OCI-LY3 (cell line): ENCODE measurements at regions not wholly inside any gene's neighbourhood (a gene's known extent, or its start where the extent isn't known, plus 50 kb on each side); places are given as distances from the start of the nearest gene placed in this dataset.

Experiments used
- H2AFZ ChIP-seq: fragments of 200-600, 300-600 bp; shearing (Covaris generic); 2 replicates; pipeline ENCODE4 v1.6.0; 2014; ENCODE audit warnings: antibody characterized with exemption, low read depth, low read length
- H3K27ac ChIP-seq: fragments of 200-600, 300-600 bp; sonication (generic); 2 replicates; pipeline ENCODE4 v1.5.1; 2014; ENCODE audit warnings: mild to moderate bottlenecking, low read length, moderate library complexity, mixed read lengths
- H3K27me3 ChIP-seq: fragments of 200-600, 300-600 bp; sonication (generic); 2 replicates; pipeline ENCODE4 v1.6.1; 2014; ENCODE audit warnings: low read depth, low read length, mixed read lengths
- H3K36me3 ChIP-seq: fragments of 200-600, 300-600 bp; sonication (generic); replicated peaks from 2 replicates; pipeline ENCODE3; 2014; ENCODE audit warnings: low read depth, low read length, mixed read lengths
- H3K4me1 ChIP-seq: fragments of 300-600, 200-600 bp; sonication (generic); 2 replicates; pipeline ENCODE4 v1.6.1; 2014; ENCODE audit warnings: low read length, mixed read lengths
- H3K4me2 ChIP-seq: fragments of 200-600, 300-600 bp; sonication (generic); 2 replicates; pipeline ENCODE4 v1.6.1; 2014; ENCODE audit warnings: low read length, mixed read lengths
- H3K4me3 ChIP-seq: fragments of 300-600, 200-600 bp; sonication (generic); 2 replicates; pipeline ENCODE4 v1.5.1; 2014; ENCODE audit warnings: antibody characterized with exemption, mild to moderate bottlenecking, low read length, moderate library complexity
- H3K79me2 ChIP-seq: fragments of 300-600, 200-600 bp; shearing (Covaris generic); 2 replicates; pipeline ENCODE4 v1.6.1; 2014; ENCODE audit warnings: mild to moderate bottlenecking, low read length, mixed read lengths
- H3K9ac ChIP-seq: fragments of 300-600, 200-600 bp; shearing (Covaris generic); 2 replicates; pipeline ENCODE4 v1.6.0; 2014; ENCODE audit warnings: mild to moderate bottlenecking, low read length, moderate library complexity
- H3K9me3 ChIP-seq: fragments of 200-600, 300-600 bp; shearing (Covaris generic); 2 replicates; pipeline ENCODE4 v1.6.1; 2014; ENCODE audit warnings: low read length, mixed read lengths; ENCODE audit not compliant: insufficient read depth
- H4K20me1 ChIP-seq: fragments of 200-600, 300-600 bp; sonication (generic); 2 replicates; pipeline ENCODE4 v1.6.1; 2016; ENCODE audit warnings: low read length, mixed read lengths; ENCODE audit not compliant: insufficient read depth
- EZH2phosphoT487 ChIP-seq: fragments of 200-600 bp; shearing (Covaris generic); IDR thresholded peaks from 2 replicates; pipeline ENCODE4 v1.6.1; 2018; ENCODE audit warnings: antibody characterized with exemption, mixed run types, low read depth
- TF ChIP-seq, protein P1 (sequence below): fragments of 200-600, 300-600 bp; sonication (generic); IDR thresholded peaks from 2 replicates; pipeline ENCODE4 v1.5.1; 2014; ENCODE audit warnings: antibody characterized with exemption, low read length, low read depth

DNA sequence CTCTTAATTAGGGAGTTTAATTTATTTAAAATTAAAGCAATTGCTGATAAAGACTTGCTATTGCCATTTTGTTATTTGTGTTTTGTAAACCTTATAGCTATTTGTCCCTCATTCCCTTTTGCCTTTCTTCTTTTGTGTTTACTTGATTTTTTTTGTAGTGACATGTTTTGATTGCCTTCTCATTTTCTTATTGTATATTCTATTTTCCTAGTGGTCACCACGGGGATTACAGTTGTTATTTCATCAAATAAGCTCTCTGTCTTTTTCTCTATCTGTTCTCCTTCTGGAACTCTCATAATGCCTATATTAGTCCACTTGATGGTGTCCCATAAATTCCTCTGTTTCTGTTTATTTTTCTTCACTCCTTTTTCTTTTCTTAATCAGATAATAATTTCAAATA, 64.4 kb upstream of the FRY start:
- TF ChIP-seq, protein P1, sequence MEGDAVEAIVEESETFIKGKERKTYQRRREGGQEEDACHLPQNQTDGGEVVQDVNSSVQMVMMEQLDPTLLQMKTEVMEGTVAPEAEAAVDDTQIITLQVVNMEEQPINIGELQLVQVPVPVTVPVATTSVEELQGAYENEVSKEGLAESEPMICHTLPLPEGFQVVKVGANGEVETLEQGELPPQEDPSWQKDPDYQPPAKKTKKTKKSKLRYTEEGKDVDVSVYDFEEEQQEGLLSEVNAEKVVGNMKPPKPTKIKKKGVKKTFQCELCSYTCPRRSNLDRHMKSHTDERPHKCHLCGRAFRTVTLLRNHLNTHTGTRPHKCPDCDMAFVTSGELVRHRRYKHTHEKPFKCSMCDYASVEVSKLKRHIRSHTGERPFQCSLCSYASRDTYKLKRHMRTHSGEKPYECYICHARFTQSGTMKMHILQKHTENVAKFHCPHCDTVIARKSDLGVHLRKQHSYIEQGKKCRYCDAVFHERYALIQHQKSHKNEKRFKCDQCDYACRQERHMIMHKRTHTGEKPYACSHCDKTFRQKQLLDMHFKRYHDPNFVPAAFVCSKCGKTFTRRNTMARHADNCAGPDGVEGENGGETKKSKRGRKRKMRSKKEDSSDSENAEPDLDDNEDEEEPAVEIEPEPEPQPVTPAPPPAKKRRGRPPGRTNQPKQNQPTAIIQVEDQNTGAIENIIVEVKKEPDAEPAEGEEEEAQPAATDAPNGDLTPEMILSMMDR, result peak; percentile 18; the same call in 1 of the 2 replicates
- TF ChIP-seq EZH2phosphoT487, result no peak
- no peak overlapping the region for H3K27ac ChIP-seq
- no peaks in the 10 kb centered on the region for H3K36me3 ChIP-seq
- no peak overlapping the region for H3K4me2 ChIP-seq
- no peak overlapping the region for H3K9ac ChIP-seq
- no peaks in the 10 kb centered on the region for H3K9me3 ChIP-seq
- no peak overlapping the region for H2AFZ ChIP-seq
- H3K27me3 ChIP-seq, result no peaks in the 10 kb centered on the region
- H3K4me3 ChIP-seq, result no peak overlapping the region
- peaks cover 52% of the 10 kb centered on the region for H3K4me1 ChIP-seq
- H3K79me2 ChIP-seq, result no peaks in the 10 kb centered on the region
- no peaks in the 10 kb centered on the region for H4K20me1 ChIP-seq

DNA sequence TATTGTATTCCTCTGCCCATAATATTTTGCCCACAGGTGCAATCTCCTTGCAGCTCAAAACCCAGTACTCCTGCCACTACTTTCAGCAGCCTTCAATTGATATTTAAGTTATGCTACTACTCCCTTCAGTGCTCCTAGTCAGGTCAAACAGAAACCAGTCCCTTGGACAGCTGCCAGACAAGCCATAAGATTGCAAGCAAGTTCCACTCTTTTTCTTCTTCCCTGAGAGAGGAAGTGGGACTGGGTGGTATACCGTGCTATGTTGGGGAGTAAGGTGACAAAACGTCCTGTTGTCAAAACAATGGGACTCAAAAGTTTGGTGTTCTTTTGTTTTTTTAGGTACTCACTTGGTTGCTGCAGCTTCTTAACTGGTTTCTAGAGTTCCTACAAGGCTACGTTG, 63.1 kb upstream of the FRY start:
- no peaks in the 10 kb centered on the region for H3K27me3 ChIP-seq
- H4K20me1 ChIP-seq, result no peaks in the 10 kb centered on the region
- H3K36me3 ChIP-seq, result no peaks in the 10 kb centered on the region
- H3K4me3 ChIP-seq, result peak overlapping the region; percentile 15; the same call in 1 of the 2 replicates
- H2AFZ ChIP-seq, result peak overlapping the region; percentile 10; the same call in 1 of the 2 replicates
- H3K27ac ChIP-seq, result peak overlapping the region; percentile 18; the same call in 1 of the 2 replicates
- H3K9me3 ChIP-seq, result no peaks in the 10 kb centered on the region
- no peaks in the 10 kb centered on the region for H3K79me2 ChIP-seq
- peaks cover 60% of the 10 kb centered on the region for H3K4me1 ChIP-seq
- peak overlapping the region; percentile 49 for H3K4me2 ChIP-seq
- H3K9ac ChIP-seq, result 0 out of 2 replicates have a peak overlapping the region, but pooled peaks have one; percentile 6
- no peak for TF ChIP-seq EZH2phosphoT487
- TF ChIP-seq, protein P1, result no peak

DNA sequence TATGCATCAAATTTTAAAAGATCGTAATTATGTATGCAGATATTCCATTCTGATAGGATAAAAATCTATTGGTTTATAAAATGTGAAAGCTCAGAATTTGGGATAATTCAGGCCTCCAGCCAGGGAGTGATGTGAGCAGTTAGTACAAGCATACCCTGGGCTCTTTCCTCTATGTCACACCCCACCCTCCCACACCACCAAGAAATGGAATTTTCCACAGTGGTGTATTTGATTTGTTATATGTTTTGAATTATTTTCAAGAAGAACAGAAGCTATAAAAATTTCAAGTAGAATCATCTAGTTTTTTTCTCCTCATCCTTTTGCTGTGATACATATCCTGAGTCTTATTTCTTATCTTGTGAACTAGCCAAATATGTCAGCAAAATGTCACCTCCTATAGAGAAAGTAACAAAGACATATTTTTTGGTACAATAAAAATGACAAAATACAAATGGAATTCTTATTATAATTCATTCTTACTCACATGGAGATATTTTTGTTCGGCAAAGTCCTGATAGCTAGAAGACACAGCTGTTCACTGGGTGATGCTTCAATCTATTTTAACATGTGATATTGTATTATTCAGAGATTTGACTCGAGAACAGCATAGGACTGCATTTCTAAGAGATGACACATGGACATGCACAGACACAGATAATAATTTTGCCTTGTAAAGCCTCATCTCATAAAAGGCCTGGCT, 61.2 kb upstream of the FRY start:
- no peak overlapping the region for H2AFZ ChIP-seq
- H3K4me3 ChIP-seq, result no peak overlapping the region
- no peaks in the 10 kb centered on the region for H3K36me3 ChIP-seq
- H3K27me3 ChIP-seq, result no peaks in the 10 kb centered on the region
- H3K9me3 ChIP-seq, result no peaks in the 10 kb centered on the region
- H3K79me2 ChIP-seq, result no peaks in the 10 kb centered on the region
- H3K27ac ChIP-seq, result no peak overlapping the region
- TF ChIP-seq EZH2phosphoT487, result no peak
- TF ChIP-seq, protein P1, result no peak
- H3K4me2 ChIP-seq, result no peak overlapping the region
- H3K4me1 ChIP-seq, result peaks cover 43% of the 10 kb centered on the region
- no peaks in the 10 kb centered on the region for H4K20me1 ChIP-seq
- no peak overlapping the region for H3K9ac ChIP-seq

DNA sequence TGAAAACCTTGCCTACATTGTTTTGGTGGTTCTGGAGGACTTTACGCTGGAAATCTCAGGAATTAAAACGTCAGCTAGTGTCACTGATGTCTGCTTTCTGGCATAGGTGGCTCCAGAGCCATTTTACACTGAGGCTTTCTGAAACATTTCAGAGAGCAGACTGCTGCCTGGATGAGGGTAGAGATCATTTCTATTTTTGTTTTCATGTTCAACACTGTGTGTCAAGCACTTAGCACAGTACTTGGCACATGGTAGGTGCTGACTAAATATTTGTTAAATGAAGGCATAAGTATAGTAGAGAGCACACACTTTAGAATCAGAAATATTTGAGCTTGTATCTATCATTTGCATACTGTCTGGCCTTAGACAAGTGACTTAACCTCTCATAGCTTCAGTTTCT, 59.1 kb upstream of the FRY start:
- Histone ChIP-seq H3K4me3 (no peak overlapping the region), H4K20me1 (no peaks in the 10 kb centered on the region), H3K4me2 (no peak overlapping the region), H3K9me3 (no peaks in the 10 kb centered on the region), H3K4me1 (peaks cover 24% of the 10 kb centered on the region), H3K36me3 (no peaks in the 10 kb centered on the region), H3K27ac (no peak overlapping the region), H3K9ac (no peak overlapping the region), H3K27me3 (no peaks in the 10 kb centered on the region), H2AFZ (no peak overlapping the region), H3K79me2 (no peaks in the 10 kb centered on the region)
- TF ChIP-seq, protein P1, result no peak
- no peak for TF ChIP-seq EZH2phosphoT487
